ENCODE measurements at regions not wholly inside any gene's neighbourhood (a gene's known extent, or its start where the extent isn't known, plus 50 kb on each side); places are given as distances from the start of the nearest gene placed in this dataset.

GRCh38 chr3:178184833-178185232, 351.4 kb upstream of the KCNMB2 start:
- no peak for TF ChIP-seq CTCF (conservative IDR thresholded peaks at IDR 0.05; ENCODE audit: low read depth)
- CTCF ChIA-PET: no interaction called here
- H3K27ac ChIP-seq: no peak overlapping the region
- no peak for DNase-seq (ENCODE audit: low spot score)
- POLR2A ChIA-PET (ENCODE audit: low non-redundant PET): no interaction called here

GRCh38 chr3:178186666-178187065, 349.6 kb upstream of the KCNMB2 start:
- TF ChIP-seq CTCF (conservative IDR thresholded peaks at IDR 0.05; ENCODE audit: low read depth): no peak
- ChIA-PET CTCF (interaction anchor here (0.5 kb wide), 1 partner anchor 19 kb away, joined by 3 read pairs; no protein-coding TSS in a partner anchor), POLR2A (ENCODE audit: low non-redundant PET) (no interaction called here)
- H3K27ac ChIP-seq: no peak overlapping the region
- DNase-seq (ENCODE audit: low spot score): no peak

GRCh38 chr3:178189854-178190253, 346.4 kb upstream of the KCNMB2 start:
- ChIA-PET POLR2A (ENCODE audit: low non-redundant PET) (no interaction called here), CTCF (interaction anchor here (0.7 to 1.2 kb wide), 2 partner anchors 17 to 118 kb away, joined by 3 read pairs; no protein-coding TSS in a partner anchor)
- DNase-seq (ENCODE audit: low spot score): no peak
- TF ChIP-seq CTCF (conservative IDR thresholded peaks at IDR 0.05; ENCODE audit: low read depth): no peak
- no peak overlapping the region for H3K27ac ChIP-seq

GRCh38 chr3:178193846-178194245, 342.4 kb upstream of the KCNMB2 start:
- H3K27ac ChIP-seq: no peak overlapping the region
- ChIA-PET CTCF (no interaction called here), POLR2A (ENCODE audit: low non-redundant PET) (no interaction called here)
- TF ChIP-seq CTCF (conservative IDR thresholded peaks at IDR 0.05; ENCODE audit: low read depth): no peak
- DNase-seq (ENCODE audit: low spot score): no peak

GRCh38 chr3:178194539-178194938, 341.7 kb upstream of the KCNMB2 start:
- ChIA-PET CTCF (no interaction called here), POLR2A (ENCODE audit: low non-redundant PET) (no interaction called here)
- no peak for TF ChIP-seq CTCF (conservative IDR thresholded peaks at IDR 0.05; ENCODE audit: low read depth)
- no peak for DNase-seq (ENCODE audit: low spot score)
- H3K27ac ChIP-seq: no peak overlapping the region

GRCh38 chr3:178195824-178196223, 340.4 kb upstream of the KCNMB2 start:
- no peak for DNase-seq (ENCODE audit: low spot score)
- H3K27ac ChIP-seq: no peak overlapping the region
- no peak for TF ChIP-seq CTCF (conservative IDR thresholded peaks at IDR 0.05; ENCODE audit: low read depth)
- ChIA-PET POLR2A (ENCODE audit: low non-redundant PET) (no interaction called here), CTCF (no interaction called here)

- CTCF ChIA-PET: interaction anchor here (0.6 kb wide), 1 partner anchor 1951 kb away, joined by 4 read pairs; no protein-coding TSS in a partner anchor
- no peak for TF ChIP-seq CTCF (conservative IDR thresholded peaks at IDR 0.05; ENCODE audit: low read depth)
- no peak for DNase-seq (ENCODE audit: low spot score)
- H3K27ac ChIP-seq: no peak overlapping the region
- POLR2A ChIA-PET (ENCODE audit: low non-redundant PET): no interaction called here
Measured at GRCh38 chr3:178198329-178198728, 337.9 kb upstream of the KCNMB2 start.

Measured in RWPE1 (cell line).